Liver (tissue), 7 donors: ENCODE measurements at regions not wholly inside any gene's neighbourhood (a gene's known extent, or its start where the extent isn't known, plus 50 kb on each side); places are given as distances from the start of the nearest gene placed in this dataset.

Source experiments
- DNase-seq: peaks from one replicate; pipeline ENCODE4 v3.0.0-alpha.2; 2017; ENCODE audit warnings: low spot score
- H3K27ac ChIP-seq, 2 donors: one replicate each; pipeline ENCODE4 v1.7.0; 2013; ENCODE audit warnings: inconsistent platforms in 2 of 2, low read length in 2 of 2, control low read depth in 1 of 2, low read depth in 1 of 2, mild to moderate bottlenecking in 1 of 2
- H3K27me3 ChIP-seq, 4 donors: one replicate each; pipeline versions ENCODE4 v1.6.1 to v1.7.0; 2013; ENCODE audit warnings: low read length in 3 of 4, inconsistent platforms in 1 of 4, mild to moderate bottlenecking in 1 of 4, moderate library complexity in 1 of 4; ENCODE audit not compliant: control insufficient read depth in 4 of 4, insufficient read depth in 4 of 4
- H3K36me3 ChIP-seq, 4 donors: one replicate each; pipeline versions ENCODE4 v1.6.1 to v1.7.0; 2013; ENCODE audit warnings: low read length in 3 of 4, mild to moderate bottlenecking in 3 of 4, low read depth in 1 of 4, moderate library complexity in 1 of 4; ENCODE audit not compliant: control insufficient read depth in 4 of 4, insufficient read depth in 3 of 4
- H3K4me1 ChIP-seq, 4 donors: one replicate each; pipeline versions ENCODE4 v1.6.1 to v1.7.0; 2013; ENCODE audit warnings: low read length in 3 of 4, mild to moderate bottlenecking in 3 of 4, moderate library complexity in 1 of 4; ENCODE audit not compliant: control insufficient read depth in 4 of 4, insufficient read depth in 4 of 4
- H3K4me3 ChIP-seq, 3 donors: one replicate each; pipeline versions ENCODE4 v1.6.1 to v1.7.0; 2013; ENCODE audit warnings: low read length in 3 of 3, control low read depth in 1 of 3, low read depth in 1 of 3, mild to moderate bottlenecking in 1 of 3
- H3K9ac ChIP-seq, 2 donors: one replicate each; pipeline ENCODE4 v1.7.0; 2013; ENCODE audit warnings: low read length in 2 of 2, mild to moderate bottlenecking in 2 of 2, moderate library complexity in 2 of 2, control low read depth in 1 of 2, low read depth in 1 of 2
- H3K9me3 ChIP-seq, 4 donors: one replicate each; pipeline versions ENCODE4 v1.6.1 to v1.7.0; 2013; ENCODE audit warnings: low read length in 3 of 4; ENCODE audit not compliant: control insufficient read depth in 4 of 4
- EGR1 ChIP-seq, 2 donors: IDR thresholded peaks; 2 replicates each; pipeline ENCODE4 v1.6.1; 2016 to 2018; ENCODE audit warnings: antibody characterized with exemption in 2 of 2, low read depth in 2 of 2
- FOXA2 ChIP-seq: IDR thresholded peaks from 2 replicates; pipeline ENCODE4 v1.6.1; 2016; ENCODE audit warnings: antibody characterized with exemption
- GABPA ChIP-seq, 2 donors: IDR thresholded peaks in 1 of 2; conservative IDR thresholded peaks in 1 of 2; 2 replicates each; pipeline ENCODE4 v1.6.1; 2016; ENCODE audit warnings: antibody characterized with exemption in 2 of 2, mild to moderate bottlenecking in 1 of 2, moderate library complexity in 1 of 2
- HNF4A ChIP-seq, 2 donors: conservative IDR thresholded peaks; 2 replicates each; pipeline ENCODE4 v1.6.1; 2016; ENCODE audit warnings: antibody characterized with exemption in 2 of 2, mild to moderate bottlenecking in 2 of 2
- HNF4G ChIP-seq: IDR thresholded peaks from 2 replicates; pipeline ENCODE4 v1.6.1; 2016; ENCODE audit warnings: antibody characterized with exemption
- JUND ChIP-seq, 2 donors: IDR thresholded peaks; 2 replicates each; pipeline ENCODE4 v1.6.1; 2016; ENCODE audit warnings: antibody characterized with exemption in 2 of 2
- MAX ChIP-seq: IDR thresholded peaks from 2 replicates; pipeline ENCODE4 v1.6.1; 2016; ENCODE audit warnings: antibody characterized with exemption
- RAD21 ChIP-seq, 2 donors: IDR thresholded peaks; 2 replicates each; pipeline ENCODE4 v1.6.1; 2016; ENCODE audit warnings: antibody characterized with exemption in 2 of 2, mild to moderate bottlenecking in 2 of 2
- RXRA ChIP-seq, 2 donors: IDR thresholded peaks; 2 replicates each; pipeline ENCODE4 v1.6.1; 2017 to 2018; ENCODE audit warnings: antibody characterized with exemption in 2 of 2, mild to moderate bottlenecking in 1 of 2
- TAF1 ChIP-seq: conservative IDR thresholded peaks from 2 replicates; pipeline ENCODE4 v1.6.1; 2016; ENCODE audit warnings: antibody characterized with exemption, mild to moderate bottlenecking
- WGBS: extraction: QIAGEN DNeasy Blood & Tissue Kit; methylation state at CpG from one replicate; pipeline ENCODE4 v1.1.7; 2013; 5-methylcytosine and 5-hydroxymethylcytosine counted together
- TF ChIP-seq, protein P1 (sequence below): IDR thresholded peaks from 2 replicates; pipeline ENCODE4 v1.6.1; 2016; ENCODE audit warnings: antibody characterized with exemption, mild to moderate bottlenecking
- TF ChIP-seq, protein P2 (sequence below): IDR thresholded peaks from 2 replicates; pipeline ENCODE4 v1.6.1; 2016; ENCODE audit warnings: antibody characterized with exemption
- TF ChIP-seq, protein P3 (sequence below): IDR thresholded peaks from 2 replicates; pipeline ENCODE4 v1.6.1; 2016; ENCODE audit warnings: antibody characterized with exemption
- donor health status: healthy.
- donor health status: healthy.
- donor health status: healthy.
- donor health status: healthy.

- WGBS, result 65% methylated on average over 11 of the region's 11 CpGs
- Histone ChIP-seq H3K36me3 (no peaks in the 10 kb centered on the region), H3K9ac (no peak overlapping the region), H3K27ac (no peak overlapping the region), H3K4me3 (no peak overlapping the region), H3K27me3 (no peaks in the 10 kb centered on the region), H3K4me1 (no peaks in the 10 kb centered on the region), H3K9me3 (no peaks in the 10 kb centered on the region)
- TF ChIP-seq JUND (IDR thresholded peaks at IDR 0.05) (no peak), HNF4G (no peak), RXRA (IDR thresholded peaks at IDR 0.05) (no peak), TAF1 (no peak), RAD21 (IDR thresholded peaks at IDR 0.05) (no peak), GABPA (IDR thresholded peaks at IDR 0.05 in 1 of 2, conservative IDR thresholded peaks at IDR 0.05 in 1 of 2) (no peak), EGR1 (IDR thresholded peaks at IDR 0.05; ENCODE audit: low read depth in 2 of 2) (no peak), FOXA2 (no peak), HNF4A (conservative IDR thresholded peaks at IDR 0.05) (no peak)
- TF ChIP-seq, protein P1, sequence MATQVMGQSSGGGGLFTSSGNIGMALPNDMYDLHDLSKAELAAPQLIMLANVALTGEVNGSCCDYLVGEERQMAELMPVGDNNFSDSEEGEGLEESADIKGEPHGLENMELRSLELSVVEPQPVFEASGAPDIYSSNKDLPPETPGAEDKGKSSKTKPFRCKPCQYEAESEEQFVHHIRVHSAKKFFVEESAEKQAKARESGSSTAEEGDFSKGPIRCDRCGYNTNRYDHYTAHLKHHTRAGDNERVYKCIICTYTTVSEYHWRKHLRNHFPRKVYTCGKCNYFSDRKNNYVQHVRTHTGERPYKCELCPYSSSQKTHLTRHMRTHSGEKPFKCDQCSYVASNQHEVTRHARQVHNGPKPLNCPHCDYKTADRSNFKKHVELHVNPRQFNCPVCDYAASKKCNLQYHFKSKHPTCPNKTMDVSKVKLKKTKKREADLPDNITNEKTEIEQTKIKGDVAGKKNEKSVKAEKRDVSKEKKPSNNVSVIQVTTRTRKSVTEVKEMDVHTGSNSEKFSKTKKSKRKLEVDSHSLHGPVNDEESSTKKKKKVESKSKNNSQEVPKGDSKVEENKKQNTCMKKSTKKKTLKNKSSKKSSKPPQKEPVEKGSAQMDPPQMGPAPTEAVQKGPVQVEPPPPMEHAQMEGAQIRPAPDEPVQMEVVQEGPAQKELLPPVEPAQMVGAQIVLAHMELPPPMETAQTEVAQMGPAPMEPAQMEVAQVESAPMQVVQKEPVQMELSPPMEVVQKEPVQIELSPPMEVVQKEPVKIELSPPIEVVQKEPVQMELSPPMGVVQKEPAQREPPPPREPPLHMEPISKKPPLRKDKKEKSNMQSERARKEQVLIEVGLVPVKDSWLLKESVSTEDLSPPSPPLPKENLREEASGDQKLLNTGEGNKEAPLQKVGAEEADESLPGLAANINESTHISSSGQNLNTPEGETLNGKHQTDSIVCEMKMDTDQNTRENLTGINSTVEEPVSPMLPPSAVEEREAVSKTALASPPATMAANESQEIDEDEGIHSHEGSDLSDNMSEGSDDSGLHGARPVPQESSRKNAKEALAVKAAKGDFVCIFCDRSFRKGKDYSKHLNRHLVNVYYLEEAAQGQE, result no peak
- TF ChIP-seq, protein P2, sequence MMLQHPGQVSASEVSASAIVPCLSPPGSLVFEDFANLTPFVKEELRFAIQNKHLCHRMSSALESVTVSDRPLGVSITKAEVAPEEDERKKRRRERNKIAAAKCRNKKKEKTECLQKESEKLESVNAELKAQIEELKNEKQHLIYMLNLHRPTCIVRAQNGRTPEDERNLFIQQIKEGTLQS, result no peak
- TF ChIP-seq, protein P3, sequence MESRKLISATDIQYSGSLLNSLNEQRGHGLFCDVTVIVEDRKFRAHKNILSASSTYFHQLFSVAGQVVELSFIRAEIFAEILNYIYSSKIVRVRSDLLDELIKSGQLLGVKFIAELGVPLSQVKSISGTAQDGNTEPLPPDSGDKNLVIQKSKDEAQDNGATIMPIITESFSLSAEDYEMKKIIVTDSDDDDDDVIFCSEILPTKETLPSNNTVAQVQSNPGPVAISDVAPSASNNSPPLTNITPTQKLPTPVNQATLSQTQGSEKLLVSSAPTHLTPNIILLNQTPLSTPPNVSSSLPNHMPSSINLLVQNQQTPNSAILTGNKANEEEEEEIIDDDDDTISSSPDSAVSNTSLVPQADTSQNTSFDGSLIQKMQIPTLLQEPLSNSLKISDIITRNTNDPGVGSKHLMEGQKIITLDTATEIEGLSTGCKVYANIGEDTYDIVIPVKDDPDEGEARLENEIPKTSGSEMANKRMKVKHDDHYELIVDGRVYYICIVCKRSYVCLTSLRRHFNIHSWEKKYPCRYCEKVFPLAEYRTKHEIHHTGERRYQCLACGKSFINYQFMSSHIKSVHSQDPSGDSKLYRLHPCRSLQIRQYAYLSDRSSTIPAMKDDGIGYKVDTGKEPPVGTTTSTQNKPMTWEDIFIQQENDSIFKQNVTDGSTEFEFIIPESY, result no peak
- peak; percentile 32 for DNase-seq
Observed at GRCh38 chr15:70535071-70535954, 228.0 kb downstream of the UACA start.

DNA sequence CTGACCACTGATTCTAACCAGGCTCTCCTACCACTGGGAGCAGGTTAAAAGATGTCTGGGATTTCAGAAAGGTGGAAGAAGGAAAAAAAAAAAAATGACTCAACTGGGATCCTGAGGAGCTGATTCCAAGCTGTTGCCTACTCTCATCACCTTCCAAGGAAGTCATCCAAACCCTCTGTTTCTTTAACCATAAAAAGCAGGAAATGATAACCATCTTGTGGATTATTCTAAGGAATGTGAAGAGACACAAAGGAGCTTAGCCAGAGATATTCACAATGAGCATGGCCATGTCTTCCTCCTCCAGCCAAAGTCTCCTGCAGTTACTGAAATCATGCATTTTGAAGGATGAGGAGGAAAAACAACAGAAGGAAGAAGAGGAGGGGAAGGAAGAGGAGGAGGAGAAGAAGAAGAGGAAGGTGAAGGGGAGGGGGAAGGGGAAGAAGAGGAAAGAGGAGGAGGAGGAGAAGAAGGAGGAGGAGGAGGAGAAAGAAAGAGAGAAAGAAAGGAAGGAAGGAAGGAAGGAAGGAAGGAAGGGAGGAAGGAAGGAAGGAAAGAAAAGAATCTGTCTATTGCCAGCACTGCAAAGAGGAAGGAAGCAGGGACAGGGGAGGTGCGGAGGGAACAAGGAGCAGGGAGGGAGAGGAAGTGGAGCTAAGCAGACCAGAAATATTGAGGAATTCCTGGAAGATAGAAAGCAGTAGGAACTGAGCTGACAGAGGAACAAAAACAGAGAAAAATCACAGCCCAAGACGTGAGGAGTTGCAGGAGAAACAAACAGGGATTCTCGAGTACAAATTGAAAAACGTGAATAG, 229.2 kb downstream of the UACA start:
- 47% methylated on average over 4 of the region's 4 CpGs for WGBS
- Histone ChIP-seq H3K9ac (no peak overlapping the region), H3K27ac (no peak overlapping the region), H3K36me3 (no peaks in the 10 kb centered on the region), H3K4me3 (no peak overlapping the region), H3K9me3 (no peaks in the 10 kb centered on the region), H3K27me3 (no peaks in the 10 kb centered on the region), H3K4me1 (no peaks in the 10 kb centered on the region)
- no peak for TF ChIP-seq TAF1
- no peak for TF ChIP-seq JUND (IDR thresholded peaks at IDR 0.05)
- no peak for TF ChIP-seq HNF4A (conservative IDR thresholded peaks at IDR 0.05)
- TF ChIP-seq GABPA (IDR thresholded peaks at IDR 0.05 in 1 of 2, conservative IDR thresholded peaks at IDR 0.05 in 1 of 2), result no peak
- TF ChIP-seq RAD21 (IDR thresholded peaks at IDR 0.05), result no peak
- no peak for TF ChIP-seq HNF4G
- TF ChIP-seq RXRA (IDR thresholded peaks at IDR 0.05), result no peak
- no peak for TF ChIP-seq EGR1 (IDR thresholded peaks at IDR 0.05; ENCODE audit: low read depth in 2 of 2)
- TF ChIP-seq MAX, result no peak
- TF ChIP-seq, protein P2, result no peak
- DNase-seq, result no peak
